ENCODE measurements at regions not wholly inside any gene's neighbourhood (a gene's known extent, or its start where the extent isn't known, plus 50 kb on each side); places are given as distances from the start of the nearest gene placed in this dataset.

GRCh38 chr2:213233438-213234330 lies 50.6 kb upstream of the SPAG16 start:
- Mint-ChIP-seq H3K27ac (peak overlapping the region; percentile 68), H3K4me3 (peak overlapping the region; percentile 49), H3K9me3 (no peaks in the 10 kb centered on the region), H3K4me1 (ENCODE audit: low read depth) (peaks cover 31% of the 10 kb centered on the region), H3K36me3 (ENCODE audit: low read depth) (no peaks in the 10 kb centered on the region), H3K27me3 (peaks cover 1% of the 10 kb centered on the region)
- TF ChIP-seq CTCF (IDR thresholded peaks at IDR 0.05), result no peak
- intact Hi-C loops (cut with DNase I, micrococcal nuclease), result loop anchor here in 1 of 2 experiments (10.0 kb wide), 1 partner anchor 79 kb away; the partner anchor contains the start of gene IKZF2
- Histone ChIP-seq H3K36me3 (ENCODE audit: insufficient read depth, low read length) (no peaks in the 10 kb centered on the region), H3K27me3 (ENCODE audit: control insufficient read depth in 1 of 2, insufficient read depth in 2 of 2, low read length in 2 of 2) (no peaks in the 10 kb centered on the region), H3K27ac (ENCODE audit: low read depth in 1 of 2, low read length in 2 of 2) (no peak overlapping the region), H3K9me3 (ENCODE audit: control insufficient read depth in 1 of 2, insufficient read depth in 1 of 2, low read length in 2 of 2) (no peaks in the 10 kb centered on the region), H3K4me1 (ENCODE audit: insufficient read depth, low read length) (peaks cover 3% of the 10 kb centered on the region), H3K4me3 (ENCODE audit: low read length) (no peak overlapping the region)
- CTCF ChIA-PET, result no interaction called here
- no peak for ATAC-seq (ENCODE audit: poor library complexity)
- no peak for DNase-seq
- POLR2A ChIA-PET, result interaction anchor here (0.8 kb wide), 1 partner anchor 82 kb away, joined by 4 read pairs; the partner anchor contains the start of gene IKZF2

Data from CD4-positive, alpha-beta T cell (primary cell).